SK-N-SH (cell line): ENCODE measurements at regions not wholly inside any gene's neighbourhood (a gene's known extent, or its start where the extent isn't known, plus 50 kb on each side); places are given as distances from the start of the nearest gene placed in this dataset.
A peak's percentile ranks its signal among the peaks of the same experiment; 100 is the strongest.

ENCODE experiments used
- CTCF ChIA-PET: fragments of 300-600, 350-600 bp; formaldehyde crosslinking; extraction: SDS; loops from one replicate; lab custom pipeline; 2021; lab: Yijun Ruan, JAX
- POLR2A ChIA-PET: fragments of 350-600 bp; sonication (Branson Sonifier 250); formaldehyde crosslinking; extraction: SDS; loops from one replicate; lab custom pipeline; 2020; ENCODE audit warnings: antibody characterized with exemption, inconsistent platforms; lab: Yijun Ruan, JAX
- DNase-seq: peaks from one replicate; pipeline ENCODE4 v3.0.0; 2012
- H2AFZ ChIP-seq: fragments of 200-600 bp; sonication (generic); 2 replicates; pipeline ENCODE4 v1.8.1; 2016; ENCODE audit warnings: antibody characterized with exemption, mild to moderate bottlenecking, low read depth
- H3F3A ChIP-seq: fragments of 200-600 bp; sonication (generic); replicated peaks from 2 replicates; pipeline ENCODE3; 2016; ENCODE audit warnings: antibody characterized with exemption, mild to moderate bottlenecking; ENCODE audit not compliant: insufficient read depth
- H3K27ac ChIP-seq, 2 experiments: fragments of 200-500 bp in 1 of 2; fragments of 200-600 bp in 1 of 2; sonication (Bioruptor generic) in 1 of 2; sonication (generic), shearing (Covaris generic) in 1 of 2; 2 replicates each; pipeline versions ENCODE4 v1.5.1 to v1.6.1; 2014 to 2016; ENCODE audit warnings: low read depth in 2 of 2, inconsistent platforms in 1 of 2, low read length in 1 of 2, mild to moderate bottlenecking in 1 of 2, mixed read lengths in 1 of 2
- H3K27me3 ChIP-seq: fragments of 200-600 bp; sonication (generic), shearing (Covaris generic); 2 replicates; pipeline ENCODE4 v1.6.1; 2016; ENCODE audit warnings: mixed run types; ENCODE audit not compliant: insufficient read depth
- H3K36me3 ChIP-seq, 2 experiments: fragments of 200-500 bp in 1 of 2; fragments of 200-600 bp in 1 of 2; sonication (Bioruptor generic) in 1 of 2; sonication (generic) in 1 of 2; replicated peaks in 1 of 2; 2 replicates each; pipeline versions ENCODE3 to v1.5.1; 2014 to 2016; ENCODE audit warnings: low read length in 1 of 2, mild to moderate bottlenecking in 1 of 2; ENCODE audit not compliant: insufficient read depth in 2 of 2, control insufficient read depth in 1 of 2
- H3K4me1 ChIP-seq, 2 experiments: fragments of 200-500 bp in 1 of 2; fragments of 200-600 bp in 1 of 2; sonication (Bioruptor generic) in 1 of 2; sonication (generic), shearing (Covaris generic) in 1 of 2; 2 replicates each; pipeline versions ENCODE4 v1.5.1 to v1.6.1; 2014 to 2016; ENCODE audit warnings: low read depth in 1 of 2, low read length in 1 of 2, mixed run types in 1 of 2; ENCODE audit not compliant: insufficient read depth in 2 of 2, control insufficient read depth in 1 of 2
- H3K4me2 ChIP-seq: fragments of 200-600 bp; sonication (generic), shearing (Covaris generic); 2 replicates; pipeline ENCODE4 v1.6.1; 2017; ENCODE audit warnings: mixed run types
- H3K4me3 ChIP-seq, 2 experiments: fragments of 200-500 bp in 1 of 2; fragments of 200-600 bp in 1 of 2; sonication (Bioruptor generic) in 1 of 2; sonication (generic), shearing (Covaris generic) in 1 of 2; 2 replicates each; pipeline versions ENCODE4 v1.5.1 to v1.8.1; 2014 to 2016; ENCODE audit warnings: low read depth in 2 of 2, inconsistent platforms in 1 of 2, low read length in 1 of 2, mild to moderate bottlenecking in 1 of 2, mixed read lengths in 1 of 2, moderate library complexity in 1 of 2
- H3K79me2 ChIP-seq: fragments of 200-600 bp; sonication (generic); 2 replicates; pipeline ENCODE4 v1.8.1; 2017; ENCODE audit warnings: mild to moderate bottlenecking; ENCODE audit not compliant: insufficient read depth
- H3K9ac ChIP-seq: fragments of 200-600 bp; sonication (generic); 2 replicates; pipeline ENCODE4 v1.6.1; 2017; ENCODE audit warnings: mixed run types
- H3K9me2 ChIP-seq: fragments of 200-600 bp; sonication (generic); 2 replicates; pipeline ENCODE4 v1.6.1; 2017; ENCODE audit warnings: mixed run types
- H3K9me3 ChIP-seq: fragments of 200-600 bp; sonication (generic); 2 replicates; pipeline ENCODE4 v1.6.1; 2017; ENCODE audit warnings: mixed run types, mild to moderate bottlenecking, moderate library complexity
- H4K20me1 ChIP-seq: fragments of 200-600 bp; sonication (generic); 2 replicates; pipeline ENCODE4 v1.6.1; 2017; ENCODE audit warnings: mild to moderate bottlenecking, mixed run types; ENCODE audit not compliant: insufficient read depth
- CHD2 ChIP-seq: fragments of 150-350 bp; IDR thresholded peaks from 2 replicates; pipeline ENCODE4 v1.6.1; 2018; ENCODE audit warnings: low read length; ENCODE audit not compliant: partially characterized antibody
- ELF1 ChIP-seq: IDR thresholded peaks from 2 replicates; pipeline ENCODE4 v1.4.0; 2012
- EP300 ChIP-seq, 2 experiments: IDR thresholded peaks; 2 replicates each; pipeline versions ENCODE4 v1.4.0 to v1.6.1; 2012; ENCODE audit warnings: borderline replicate concordance in 1 of 2, low read depth in 1 of 2, low read length in 1 of 2
- EZH2phosphoT487 ChIP-seq: fragments of 200-600 bp; sonication (generic); IDR thresholded peaks from 2 replicates; pipeline ENCODE4 v1.6.1; 2017; ENCODE audit warnings: low read depth, mixed run types, mild to moderate bottlenecking, antibody characterized with exemption, moderate library complexity, borderline replicate concordance
- FOSL2 ChIP-seq: IDR thresholded peaks from 2 replicates; pipeline ENCODE4 v1.4.0; 2012; ENCODE audit warnings: low read depth, mild to moderate bottlenecking, moderate library complexity, borderline replicate concordance
- FOXM1 ChIP-seq: IDR thresholded peaks from 2 replicates; pipeline ENCODE4 v1.4.0; 2012; ENCODE audit warnings: low read depth, mild to moderate bottlenecking
- GABPA ChIP-seq: IDR thresholded peaks from 2 replicates; pipeline ENCODE4 v1.4.0; 2012; ENCODE audit warnings: low read depth, mild to moderate bottlenecking
- IRF3 ChIP-seq: fragments of 150-350 bp; IDR thresholded peaks from 2 replicates; pipeline ENCODE4 v1.6.1; 2016; ENCODE audit warnings: mild to moderate bottlenecking, low read depth, low read length
- JUND ChIP-seq: IDR thresholded peaks from 2 replicates; pipeline ENCODE4 v1.4.0; 2012
- MEF2A ChIP-seq: IDR thresholded peaks from 2 replicates; pipeline ENCODE4 v1.4.0; 2012; ENCODE audit warnings: low read depth, borderline replicate concordance
- NFIC ChIP-seq: IDR thresholded peaks from 2 replicates; pipeline ENCODE4 v1.4.0; 2012; ENCODE audit warnings: borderline replicate concordance
- NRF1 ChIP-seq: IDR thresholded peaks from 2 replicates; pipeline ENCODE4 v1.6.1; 2012; ENCODE audit warnings: low read depth, mild to moderate bottlenecking, low read length
- PBX3 ChIP-seq: IDR thresholded peaks from 2 replicates; pipeline ENCODE4; 2012
- POLR2AphosphoS5 ChIP-seq: IDR thresholded peaks from 2 replicates; pipeline ENCODE4 v1.6.1; 2012; ENCODE audit warnings: low read depth, low read length
- REST ChIP-seq: IDR thresholded peaks from 2 replicates; pipeline ENCODE4 v1.6.1; 2012; ENCODE audit warnings: mild to moderate bottlenecking, low read depth, low read length, moderate library complexity
- RFX5 ChIP-seq: IDR thresholded peaks from 2 replicates; pipeline ENCODE4 v1.6.1; 2012; ENCODE audit warnings: mild to moderate bottlenecking, improper control_type of control experiment, low read length
- SIN3A ChIP-seq: IDR thresholded peaks from 2 replicates; pipeline ENCODE4 v1.6.1; 2012; ENCODE audit warnings: low read depth, mild to moderate bottlenecking, low read length, moderate library complexity, borderline replicate concordance
- SMC3 ChIP-seq: IDR thresholded peaks from 2 replicates; pipeline ENCODE4 v1.6.1; 2012; ENCODE audit warnings: low read depth, low read length, improper control_type of control experiment
- TEAD4 ChIP-seq: IDR thresholded peaks from 2 replicates; pipeline ENCODE4 v1.4.0; 2012; ENCODE audit warnings: mild to moderate bottlenecking, borderline replicate concordance; ENCODE audit not compliant: insufficient read depth
- USF1 ChIP-seq: IDR thresholded peaks from 2 replicates; pipeline ENCODE4 v1.4.0; 2012; ENCODE audit warnings: low read depth, borderline replicate concordance
- USF2 ChIP-seq: fragments of 150-350 bp; IDR thresholded peaks from 2 replicates; pipeline ENCODE4 v1.6.1; 2017; ENCODE audit warnings: antibody characterized with exemption, low read length, low read depth, borderline replicate concordance
- WGBS: methylation state at CpG from one replicate; pipeline ENCODE4 v1.1.6; 2017; ENCODE audit warnings: low lambda C conversion rate; 5-methylcytosine and 5-hydroxymethylcytosine counted together

GRCh38 chr4:145290955-145291354 is 110.6 kb upstream of the OTUD4 start:
- H3K79me2 ChIP-seq, result no peaks in the 10 kb centered on the region
- H3K9me2 ChIP-seq, result no peaks in the 10 kb centered on the region
- 78% methylated on average over 2 of the region's 2 CpGs for WGBS
- no peak overlapping the region for H3K4me2 ChIP-seq
- ChIA-PET POLR2A (no interaction called here), CTCF (no interaction called here)
- peaks cover 0 to 9% of the 10 kb centered on the region in 2 experiments; a peak in 1 of 4 replicates for H3K4me1 ChIP-seq
- peaks cover 8% of the 10 kb centered on the region for H3F3A ChIP-seq
- no peaks in the 10 kb centered on the region for H3K9me3 ChIP-seq
- H3K4me3 ChIP-seq, result no peak overlapping the region
- H4K20me1 ChIP-seq, result no peaks in the 10 kb centered on the region
- no peaks in the 10 kb centered on the region for H3K27me3 ChIP-seq
- no peak overlapping the region for H3K9ac ChIP-seq
- H3K36me3 ChIP-seq, result no peaks in the 10 kb centered on the region
- no peak overlapping the region for H2AFZ ChIP-seq
- DNase-seq, result no peak
- no peak for TF ChIP-seq NRF1
- TF ChIP-seq CHD2, result no peak
- no peak for TF ChIP-seq FOXM1
- TF ChIP-seq EZH2phosphoT487, result no peak
- TF ChIP-seq EP300 (IDR thresholded peaks at IDR 0.05; ENCODE audit: borderline replicate concordance in 1 of 2, low read depth in 1 of 2, low read length in 1 of 2), result no peak
- no peak for TF ChIP-seq REST
- TF ChIP-seq MEF2A, result no peak
- TF ChIP-seq ELF1, result no peak
- no peak for TF ChIP-seq TEAD4
- no peak for TF ChIP-seq NFIC
- no peak for TF ChIP-seq RFX5
- TF ChIP-seq SMC3, result no peak
- TF ChIP-seq GABPA, result no peak
- no peak for TF ChIP-seq POLR2AphosphoS5
- no peak for TF ChIP-seq JUND
- no peak overlapping the region for H3K27ac ChIP-seq

GRCh38 chr4:145289403-145290076 is 109.2 kb upstream of the OTUD4 start:
- no peak overlapping the region for H3K9ac ChIP-seq
- peak overlapping the region; percentile 47; the same call in 1 of the 2 replicates for H2AFZ ChIP-seq
- no peaks in the 10 kb centered on the region for H3K9me3 ChIP-seq
- H3K4me1 ChIP-seq, result peaks cover 0 to 9% of the 10 kb centered on the region in 2 experiments; a peak in 1 of 4 replicates
- no peaks in the 10 kb centered on the region for H4K20me1 ChIP-seq
- WGBS, result 47% methylated on average over 3 of the region's 3 CpGs
- no peak overlapping the region for H3K4me3 ChIP-seq
- peak overlapping the region; percentile 2; the same call in 1 of the 2 replicates for H3K4me2 ChIP-seq
- no peaks in the 10 kb centered on the region for H3K79me2 ChIP-seq
- no peaks in the 10 kb centered on the region for H3K36me3 ChIP-seq
- no peaks in the 10 kb centered on the region for H3K9me2 ChIP-seq
- ChIA-PET CTCF (no interaction called here), POLR2A (no interaction called here)
- H3K27me3 ChIP-seq, result no peaks in the 10 kb centered on the region
- no peak for DNase-seq
- H3F3A ChIP-seq, result peaks cover 8% of the 10 kb centered on the region
- peak overlapping the region; percentile 20 to 38; a peak in 3 of 4 replicates for H3K27ac ChIP-seq
- TF ChIP-seq IRF3 (no peak), MEF2A (peak; percentile 37; the same call in 1 of the 2 replicates), ELF1 (no peak), SIN3A (no peak), PBX3 (peak; percentile 26), EP300 (IDR thresholded peaks at IDR 0.05; ENCODE audit: borderline replicate concordance in 1 of 2, low read depth in 1 of 2, low read length in 1 of 2) (no peak), POLR2AphosphoS5 (no peak), USF2 (no peak), USF1 (no peak), CHD2 (no peak), FOSL2 (peak; percentile 67; the same call in 1 of the 2 replicates)
